K562 (cell line): ENCODE measurements at regions not wholly inside any gene's neighbourhood (a gene's known extent, or its start where the extent isn't known, plus 50 kb on each side); places are given as distances from the start of the nearest gene placed in this dataset.

Experiments
- ATAC-seq: fragments of 200-7000 bp; cut with Tn5 transposase; 3 replicates; pipeline ENCODE4 v1.9.1; 2020; ENCODE audit warnings: moderate library complexity
- BruUV-seq: library from RNA; stranded (reverse); fragments of 400-500 nt; replicated peaks from 2 replicates; lab custom pipeline; 2021; lab: Mats Ljungman, UMichigan
- CTCF ChIA-PET: fragments of 300-600 bp; formaldehyde crosslinking; extraction: SDS; loops from one replicate; lab custom pipeline; 2021; ENCODE audit warnings: low intra/inter-chr PET ratio; lab: Yijun Ruan, JAX
- POLR2A ChIA-PET: fragments of 300-600, 350-650 bp; sonication (Branson Sonifier 250); formaldehyde crosslinking; extraction: SDS; loops from one replicate; lab custom pipeline; 2021; ENCODE audit warnings: antibody characterized with exemption, inconsistent platforms; lab: Yijun Ruan, JAX
- DNase-seq, 4 experiments: peaks; one replicate each; pipeline versions ENCODE4 v3.0.0 to v3.0.0-alpha.2; 2011 to 2018; ENCODE audit warnings: low spot score in 3 of 4, mixed read lengths in 3 of 4; ENCODE audit errors: extremely low read depth in 1 of 4
- FAIRE-seq: peaks from 2 replicates; lab custom pipeline; 2011; peaks lifted over from hg19 to GRCh38; lab: Jason Lieb, UNC
- H2AFZ ChIP-seq: 2 replicates; pipeline ENCODE4 v1.6.0; 2011; ENCODE audit warnings: low read depth, low read length, control low read depth, inconsistent platforms
- H3K27ac ChIP-seq: fragments of 200-600 bp; 3 replicates; pipeline ENCODE4 v1.8.0; 2011; ENCODE audit warnings: low read depth, mild to moderate bottlenecking, control low read depth, inconsistent platforms, low read length, moderate library complexity, mixed read lengths; ENCODE audit errors: extremely low read depth
- H3K27me3 ChIP-seq, 2 experiments: fragments of 300-600 bp in 1 of 2; 2 replicates in 1 of 2; 3 replicates in 1 of 2; pipeline versions ENCODE4 v1.6.0 to v1.8.0; 2011; ENCODE audit warnings: inconsistent platforms in 2 of 2, low read length in 2 of 2, mild to moderate bottlenecking in 1 of 2, mixed read lengths in 1 of 2, moderate library complexity in 1 of 2; ENCODE audit not compliant: control insufficient read depth in 2 of 2, insufficient read depth in 2 of 2
- H3K36me3 ChIP-seq: fragments of 300-600 bp; 3 replicates; pipeline ENCODE4 v1.8.0; 2011; ENCODE audit warnings: mild to moderate bottlenecking, low read length, inconsistent platforms; ENCODE audit not compliant: control insufficient read depth, insufficient read depth
- H3K4me1 ChIP-seq, 2 experiments: fragments of 200-600 bp in 1 of 2; replicated peaks in 1 of 2; 2 replicates in 1 of 2; 3 replicates in 1 of 2; pipeline versions ENCODE4 v1.5.1 to v1.8.0; 2011; ENCODE audit warnings: inconsistent platforms in 2 of 2, low read length in 2 of 2, mild to moderate bottlenecking in 1 of 2, mixed read lengths in 1 of 2, moderate library complexity in 1 of 2; ENCODE audit not compliant: control insufficient read depth in 2 of 2, insufficient read depth in 2 of 2
- H3K4me2 ChIP-seq: 2 replicates; pipeline ENCODE4 v1.6.1; 2011; ENCODE audit warnings: low read length, control low read depth, inconsistent platforms, mixed read lengths; ENCODE audit not compliant: insufficient read depth
- H3K4me3 ChIP-seq: fragments of 200-600 bp; sonication (generic), shearing (Covaris generic); 2 replicates; pipeline ENCODE4 v1.5.1; 2016; ENCODE audit warnings: control low read depth, inconsistent platforms
- H3K79me2 ChIP-seq: fragments of 200-600 bp; 3 replicates; pipeline ENCODE4 v1.8.0; 2011; ENCODE audit warnings: low read length, inconsistent platforms; ENCODE audit not compliant: control insufficient read depth, insufficient read depth
- H3K9ac ChIP-seq, 2 experiments: 2 replicates each; pipeline versions ENCODE4 v1.6.0 to v1.6.1; 2011; ENCODE audit warnings: low read depth in 2 of 2, low read length in 2 of 2, control low read depth in 1 of 2, inconsistent platforms in 1 of 2, mild to moderate bottlenecking in 1 of 2, mixed read lengths in 1 of 2; ENCODE audit not compliant: insufficient read depth in 1 of 2
- H3K9me1 ChIP-seq: one replicate; pipeline ENCODE4 v1.6.0; 2011; ENCODE audit warnings: inconsistent platforms, mild to moderate bottlenecking, low read length, moderate library complexity; ENCODE audit not compliant: control insufficient read depth, insufficient read depth
- H3K9me3 ChIP-seq: replicated peaks from 2 replicates; pipeline ENCODE4 v1.5.1; 2011; ENCODE audit warnings: low read depth, low read length, inconsistent platforms; ENCODE audit not compliant: control insufficient read depth, insufficient read depth
- H4K20me1 ChIP-seq: replicated peaks from 2 replicates; pipeline ENCODE4 v1.6.1; 2011; ENCODE audit warnings: low read length, inconsistent platforms, mixed read lengths; ENCODE audit not compliant: control insufficient read depth, insufficient read depth
- FOXK2 ChIP-seq, 2 experiments: fragments of 450-650 bp; IDR thresholded peaks in 1 of 2; conservative IDR thresholded peaks in 1 of 2; 2 replicates each; pipeline ENCODE4 v1.6.1; 2016; ENCODE audit warnings: low read depth in 2 of 2, mild to moderate bottlenecking in 1 of 2
- HDAC8 ChIP-seq: fragments of 450-650 bp; IDR thresholded peaks from 2 replicates; pipeline ENCODE4 v1.6.1; 2016; ENCODE audit warnings: mild to moderate bottlenecking, missing genetic modification characterization, moderate library complexity, missing compliant biosample characterization
- IRF2 ChIP-seq: sonication (generic); formaldehyde crosslinking; IDR thresholded peaks from 2 replicates; pipeline ENCODE4 v1.8.1; 2022; ENCODE audit warnings: mild to moderate bottlenecking, missing genetic modification reagents
- JUNB ChIP-seq: fragments of 450-650 bp; formaldehyde crosslinking; conservative IDR thresholded peaks from 2 replicates; pipeline ENCODE4 v1.4.0; 2020; ENCODE audit warnings: mild to moderate bottlenecking
- MCM5 ChIP-seq: fragments of 450-650 bp; IDR thresholded peaks from 2 replicates; pipeline ENCODE4 v1.6.1; 2016; ENCODE audit warnings: low read depth
- MYC ChIP-seq, 2 experiments: fragments of 250-450 bp in 1 of 2; sonication (Bioruptor Pico) in 1 of 2; IDR thresholded peaks; 2 replicates each; pipeline versions ENCODE4 v1.5.1 to v1.6.1; 2012 to 2021; ENCODE audit warnings: low read depth in 2 of 2, borderline replicate concordance in 1 of 2, improper control_type of control experiment in 1 of 2, low read length in 1 of 2, mild to moderate bottlenecking in 1 of 2, moderate library complexity in 1 of 2
- TAL1 ChIP-seq: fragments of 450-650 bp; IDR thresholded peaks from 2 replicates; pipeline ENCODE4 v1.6.1; 2016; ENCODE audit warnings: mild to moderate bottlenecking
- ZBTB2 ChIP-seq: fragments of 450-650 bp; IDR thresholded peaks from 2 replicates; pipeline ENCODE4 v1.6.1; 2016; ENCODE audit warnings: antibody characterized with exemption
- ZFP30 ChIP-seq: fragments of 250-450 bp; sonication (Bioruptor Pico); IDR thresholded peaks from 2 replicates; pipeline ENCODE4 v1.8.0; 2022; ENCODE audit warnings: moderate library complexity, mild to moderate bottlenecking, inconsistent platforms, borderline replicate concordance
- ZNF589 ChIP-seq: fragments of 200-800 bp; sonication (Bioruptor generic); IDR thresholded peaks from 2 replicates; pipeline ENCODE4 v1.6.1; 2016; ENCODE audit warnings: low read depth, missing genetic modification characterization, missing compliant biosample characterization
- ZNF76 ChIP-seq: fragments of 250-450 bp; sonication (Bioruptor Pico); IDR thresholded peaks from 2 replicates; pipeline ENCODE4 v1.4.0; 2020; ENCODE audit warnings: mild to moderate bottlenecking, moderate library complexity, borderline replicate concordance
- WGBS: fragments of 100-300 bp; shearing (Covaris generic); methylation state at CpG from one replicate; pipeline ENCODE4 v1.1.6; 2016; ENCODE audit warnings: low coverage, mixed read lengths; ENCODE audit not compliant: insufficient coverage; ENCODE audit errors: missing lambda C conversion rate; 5-methylcytosine and 5-hydroxymethylcytosine counted together
- in situ Hi-C: fragments of 300-500 bp; cut with MboI; formaldehyde crosslinking; loops from 4 replicates; pipeline ENCODE4 v1.15.0; 2018; ENCODE audit warnings: inconsistent platforms, mixed read lengths
- intact Hi-C: fragments of 100-400 bp; cut with micrococcal nuclease; formaldehyde crosslinking; loops from 2 replicates; pipeline ENCODE4 v1.14.2; 2022
- TF ChIP-seq, protein P1 (sequence below): fragments of 250-450 bp; sonication (Bioruptor Pico); IDR thresholded peaks from 2 replicates; pipeline ENCODE4 v1.4.0; 2020; ENCODE audit warnings: mild to moderate bottlenecking
- TF ChIP-seq, protein P2 (sequence below): sonication (generic); formaldehyde crosslinking; IDR thresholded peaks from 2 replicates; pipeline ENCODE4 v1.8.1; 2023; ENCODE audit warnings: mild to moderate bottlenecking, missing genetic modification reagents

- TF ChIP-seq, protein P1, sequence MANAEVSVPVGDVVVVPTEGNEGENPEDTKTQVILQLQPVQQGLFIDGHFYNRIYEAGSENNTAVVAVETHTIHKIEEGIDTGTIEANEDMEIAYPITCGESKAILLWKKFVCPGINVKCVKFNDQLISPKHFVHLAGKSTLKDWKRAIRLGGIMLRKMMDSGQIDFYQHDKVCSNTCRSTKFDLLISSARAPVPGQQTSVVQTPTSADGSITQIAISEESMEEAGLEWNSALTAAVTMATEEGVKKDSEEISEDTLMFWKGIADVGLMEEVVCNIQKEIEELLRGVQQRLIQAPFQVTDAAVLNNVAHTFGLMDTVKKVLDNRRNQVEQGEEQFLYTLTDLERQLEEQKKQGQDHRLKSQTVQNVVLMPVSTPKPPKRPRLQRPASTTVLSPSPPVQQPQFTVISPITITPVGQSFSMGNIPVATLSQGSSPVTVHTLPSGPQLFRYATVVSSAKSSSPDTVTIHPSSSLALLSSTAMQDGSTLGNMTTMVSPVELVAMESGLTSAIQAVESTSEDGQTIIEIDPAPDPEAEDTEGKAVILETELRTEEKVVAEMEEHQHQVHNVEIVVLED (CRISPR knock-in tag), result no peak
- TF ChIP-seq, protein P2, sequence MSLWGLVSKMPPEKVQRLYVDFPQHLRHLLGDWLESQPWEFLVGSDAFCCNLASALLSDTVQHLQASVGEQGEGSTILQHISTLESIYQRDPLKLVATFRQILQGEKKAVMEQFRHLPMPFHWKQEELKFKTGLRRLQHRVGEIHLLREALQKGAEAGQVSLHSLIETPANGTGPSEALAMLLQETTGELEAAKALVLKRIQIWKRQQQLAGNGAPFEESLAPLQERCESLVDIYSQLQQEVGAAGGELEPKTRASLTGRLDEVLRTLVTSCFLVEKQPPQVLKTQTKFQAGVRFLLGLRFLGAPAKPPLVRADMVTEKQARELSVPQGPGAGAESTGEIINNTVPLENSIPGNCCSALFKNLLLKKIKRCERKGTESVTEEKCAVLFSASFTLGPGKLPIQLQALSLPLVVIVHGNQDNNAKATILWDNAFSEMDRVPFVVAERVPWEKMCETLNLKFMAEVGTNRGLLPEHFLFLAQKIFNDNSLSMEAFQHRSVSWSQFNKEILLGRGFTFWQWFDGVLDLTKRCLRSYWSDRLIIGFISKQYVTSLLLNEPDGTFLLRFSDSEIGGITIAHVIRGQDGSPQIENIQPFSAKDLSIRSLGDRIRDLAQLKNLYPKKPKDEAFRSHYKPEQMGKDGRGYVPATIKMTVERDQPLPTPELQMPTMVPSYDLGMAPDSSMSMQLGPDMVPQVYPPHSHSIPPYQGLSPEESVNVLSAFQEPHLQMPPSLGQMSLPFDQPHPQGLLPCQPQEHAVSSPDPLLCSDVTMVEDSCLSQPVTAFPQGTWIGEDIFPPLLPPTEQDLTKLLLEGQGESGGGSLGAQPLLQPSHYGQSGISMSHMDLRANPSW (CRISPR knock-in tag), result no peak
- no peak for TF ChIP-seq ZFP30 (CRISPR knock-in tag)
Measured at GRCh38 chr1:229896861-229897260, 170.2 kb upstream of the GALNT2 start (continued).

- in situ Hi-C loops, result no loop called here
- POLR2A ChIA-PET, result interaction anchor here (0.6 to 2.3 kb wide), 2 partner anchors 10 to 1697 kb away, joined by 3 to 7 read pairs; no protein-coding TSS in a partner anchor
- TF ChIP-seq MCM5 (no peak), HDAC8 (tag) (no peak), TAL1 (no peak), ZNF589 (CRISPR knock-in tag) (no peak), MYC (IDR thresholded peaks at IDR 0.05; ENCODE audit: low read depth, low read length) (no peak), MYC (CRISPR knock-in tag; IDR thresholded peaks at IDR 0.05; ENCODE audit: borderline replicate concordance, low read depth) (no peak), JUNB (CRISPR knock-in tag) (no peak), IRF2 (CRISPR knock-in tag) (no peak), FOXK2 (conservative IDR thresholded peaks at IDR 0.05 in 1 of 2, IDR thresholded peaks at IDR 0.05 in 1 of 2; ENCODE audit: low read depth in 2 of 2) (no peak), ZBTB2 (no peak), ZNF76 (CRISPR knock-in tag) (no peak)
Measured at GRCh38 chr1:229897501-229897900, 169.5 kb upstream of the GALNT2 start.

More at GRCh38 chr1:229897501-229897900, 169.5 kb upstream of the GALNT2 start:
- Histone ChIP-seq H4K20me1 (no peaks in the 10 kb centered on the region), H3K27ac (no peak overlapping the region), H3K9me3 (no peaks in the 10 kb centered on the region), H3K9ac (no peak overlapping the region), H3K9me1 (no peaks in the 10 kb centered on the region), H3K27me3 (peaks cover 4 to 14% of the 10 kb centered on the region in 2 experiments; a peak in 3 of 5 replicates), H3K4me3 (no peak overlapping the region), H3K79me2 (no peaks in the 10 kb centered on the region), H2AFZ (no peak overlapping the region), H3K4me1 (no peaks in the 10 kb centered on the region), H3K36me3 (no peaks in the 10 kb centered on the region), H3K4me2 (no peak overlapping the region)
- ATAC-seq (no peak), FAIRE-seq (no peak), DNase-seq (no peak)
- CTCF ChIA-PET, result no interaction called here
- intact Hi-C loops, result no loop called here
- no TSS peak for BruUV-seq
- WGBS, result 2% methylated on average over 8 of the region's 8 CpGs
